ENCODE measurements at regions not wholly inside any gene's neighbourhood (a gene's known extent, or its start where the extent isn't known, plus 50 kb on each side); places are given as distances from the start of the nearest gene placed in this dataset.
A peak's percentile ranks its signal among the peaks of the same experiment; 100 is the strongest.

DNA sequence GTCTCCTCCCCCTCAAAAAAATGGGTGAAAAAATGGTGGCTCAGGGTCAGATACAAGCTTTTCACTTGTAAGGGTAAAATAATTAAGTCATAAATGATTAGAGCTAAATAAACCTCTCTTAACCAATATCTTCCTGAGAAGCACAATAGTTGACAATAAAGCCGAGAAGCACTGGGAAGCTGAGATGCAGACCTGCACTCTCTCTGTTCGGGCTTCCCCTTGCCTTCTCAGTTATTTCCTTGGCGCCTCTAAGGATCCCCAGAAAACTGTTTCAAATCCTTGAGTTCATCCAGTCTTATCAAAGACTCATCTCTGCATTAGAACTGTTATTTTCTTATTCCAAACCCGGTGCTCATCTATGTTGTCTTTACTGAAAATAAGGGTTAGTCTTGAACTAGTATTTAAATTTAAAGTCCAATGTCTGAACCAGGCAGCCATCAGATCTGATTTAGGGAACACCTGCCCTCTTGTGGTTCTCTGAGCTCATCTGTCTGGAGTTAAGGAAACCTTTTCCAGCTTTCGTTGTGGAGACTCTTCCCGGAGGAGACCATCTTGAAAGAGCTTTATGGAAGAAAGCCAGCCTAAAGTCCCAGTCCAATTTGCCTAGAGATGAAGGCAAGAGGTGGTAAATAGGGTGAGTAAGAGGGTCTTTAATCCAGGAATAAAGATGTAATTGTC is 256.4 kb upstream of the MCTP2 start:
- Histone ChIP-seq H3K9me3 (no peaks in the 10 kb centered on the region), H3K36me3 (replicated peaks in 1 of 2; ENCODE audit: insufficient read depth in 1 of 2, low read depth in 2 of 2) (no peaks in the 10 kb centered on the region), H3K4me1 (no peaks in the 10 kb centered on the region), H3K27me3 (no peaks in the 10 kb centered on the region), H3K4me3 (no peak overlapping the region), H3K27ac (no peak overlapping the region)
- ATAC-seq, result peak; percentile 64
- TF ChIP-seq POLR2A (IDR thresholded peaks at IDR 0.05), result no peak
- TF ChIP-seq, protein P1, sequence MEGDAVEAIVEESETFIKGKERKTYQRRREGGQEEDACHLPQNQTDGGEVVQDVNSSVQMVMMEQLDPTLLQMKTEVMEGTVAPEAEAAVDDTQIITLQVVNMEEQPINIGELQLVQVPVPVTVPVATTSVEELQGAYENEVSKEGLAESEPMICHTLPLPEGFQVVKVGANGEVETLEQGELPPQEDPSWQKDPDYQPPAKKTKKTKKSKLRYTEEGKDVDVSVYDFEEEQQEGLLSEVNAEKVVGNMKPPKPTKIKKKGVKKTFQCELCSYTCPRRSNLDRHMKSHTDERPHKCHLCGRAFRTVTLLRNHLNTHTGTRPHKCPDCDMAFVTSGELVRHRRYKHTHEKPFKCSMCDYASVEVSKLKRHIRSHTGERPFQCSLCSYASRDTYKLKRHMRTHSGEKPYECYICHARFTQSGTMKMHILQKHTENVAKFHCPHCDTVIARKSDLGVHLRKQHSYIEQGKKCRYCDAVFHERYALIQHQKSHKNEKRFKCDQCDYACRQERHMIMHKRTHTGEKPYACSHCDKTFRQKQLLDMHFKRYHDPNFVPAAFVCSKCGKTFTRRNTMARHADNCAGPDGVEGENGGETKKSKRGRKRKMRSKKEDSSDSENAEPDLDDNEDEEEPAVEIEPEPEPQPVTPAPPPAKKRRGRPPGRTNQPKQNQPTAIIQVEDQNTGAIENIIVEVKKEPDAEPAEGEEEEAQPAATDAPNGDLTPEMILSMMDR (IDR thresholded peaks at IDR 0.05), result peak; percentile 30 to 67 (median 57)
- intact Hi-C loops (cut with DNase I), result loop anchor here (10.0 kb wide), 1 partner anchor 940 kb away; no protein-coding TSS in a partner anchor
- WGBS, 2 donors, result 39 to 40% methylated on average over 6 of the region's 6 CpGs
- peak; percentile 23 to 47 (median 44) for DNase-seq

GRCh38 chr15:93973287-93973686 is 258.1 kb upstream of the MCTP2 start:
- no peak for DNase-seq
- ATAC-seq, result no peak
- no peaks in the 10 kb centered on the region for H3K4me1 ChIP-seq
- no peak overlapping the region for H3K27ac ChIP-seq
- no peaks in the 10 kb centered on the region for H3K36me3 ChIP-seq (replicated peaks in 1 of 2; ENCODE audit: insufficient read depth in 1 of 2, low read depth in 2 of 2)
- 55 to 67% methylated on average over 5 of the region's 5 CpGs for WGBS, 2 donors
- H3K4me3 ChIP-seq, result no peak overlapping the region
- TF ChIP-seq POLR2A (IDR thresholded peaks at IDR 0.05), result no peak
- TF ChIP-seq, protein P1 (IDR thresholded peaks at IDR 0.05), result no peak
- H3K27me3 ChIP-seq, result no peaks in the 10 kb centered on the region
- no peaks in the 10 kb centered on the region for H3K9me3 ChIP-seq
- intact Hi-C loops (cut with DNase I), result loop anchor here (10.0 kb wide), 1 partner anchor 938 kb away; no protein-coding TSS in a partner anchor

GRCh38 chr15:93968773-93969172 is 262.6 kb upstream of the MCTP2 start:
- no peak for ATAC-seq
- no peak for DNase-seq
- Histone ChIP-seq H3K27me3 (no peaks in the 10 kb centered on the region), H3K4me3 (no peak overlapping the region), H3K4me1 (no peaks in the 10 kb centered on the region), H3K36me3 (replicated peaks in 1 of 2; ENCODE audit: insufficient read depth in 1 of 2, low read depth in 2 of 2) (no peaks in the 10 kb centered on the region), H3K9me3 (no peaks in the 10 kb centered on the region), H3K27ac (no peak overlapping the region)
- no peak for TF ChIP-seq POLR2A (IDR thresholded peaks at IDR 0.05)
- TF ChIP-seq, protein P1 (IDR thresholded peaks at IDR 0.05), result no peak
- intact Hi-C loops (cut with DNase I), result no loop called here
- WGBS, 2 donors, result 60 to 75% methylated on average over 6 of the region's 6 CpGs

DNA sequence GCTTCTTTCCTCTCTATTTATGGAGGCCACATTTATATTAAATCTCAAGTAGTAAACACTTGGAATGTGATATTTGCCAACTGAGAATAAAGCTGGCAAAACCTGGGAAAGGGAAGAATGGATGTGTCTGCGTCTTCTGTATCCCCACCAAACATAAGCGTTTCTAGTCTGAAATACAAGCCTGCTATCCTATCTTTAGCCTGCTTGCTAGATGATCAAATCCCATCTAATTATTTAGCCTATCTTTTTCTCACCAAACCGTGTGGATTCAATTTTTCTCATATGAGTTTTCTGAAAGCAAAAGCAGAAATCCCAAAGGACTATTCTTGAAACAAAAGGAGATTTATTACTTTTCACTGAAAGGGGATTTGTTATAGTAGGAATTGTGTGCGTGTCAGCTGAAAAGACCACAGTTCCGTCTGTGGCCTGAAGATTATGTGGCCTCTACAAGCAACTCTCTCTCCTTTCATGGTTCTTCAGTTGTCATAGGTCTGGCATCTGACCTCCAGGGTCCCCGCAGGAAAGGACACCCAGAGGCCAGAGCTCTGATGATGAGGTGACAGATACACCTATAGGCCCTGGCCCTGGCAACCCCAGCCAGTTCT is 266.0 kb upstream of the MCTP2 start:
- 75 to 79% methylated on average over 6 of the region's 6 CpGs for WGBS, 2 donors
- H3K4me1 ChIP-seq, result no peaks in the 10 kb centered on the region
- ATAC-seq (no peak), DNase-seq (no peak)
- H3K9me3 ChIP-seq, result no peaks in the 10 kb centered on the region
- H3K4me3 ChIP-seq, result no peak overlapping the region
- no peaks in the 10 kb centered on the region for H3K36me3 ChIP-seq (replicated peaks in 1 of 2; ENCODE audit: insufficient read depth in 1 of 2, low read depth in 2 of 2)
- H3K27ac ChIP-seq, result no peak overlapping the region
- intact Hi-C loops (cut with DNase I), result no loop called here
- no peaks in the 10 kb centered on the region for H3K27me3 ChIP-seq
- no peak for TF ChIP-seq POLR2A (IDR thresholded peaks at IDR 0.05)
- TF ChIP-seq, protein P1 (IDR thresholded peaks at IDR 0.05), result no peak
